ENCODE measurements at regions not wholly inside any gene's neighbourhood (a gene's known extent, or its start where the extent isn't known, plus 50 kb on each side); places are given as distances from the start of the nearest gene placed in this dataset.

- DNase-seq = no peak
These were observed 52.1 kb upstream of the RASGEF1B start for GRCh38 chr4:81523672-81524327.

- no peak for DNase-seq
These were observed 51.0 kb upstream of the RASGEF1B start for GRCh38 chr4:81522711-81523110.

GRCh38 chr4:81521708-81522107 lies 50.0 kb upstream of the RASGEF1B start:
- DNase-seq = no peak

Measured in RPMI8226 (cell line).